Liver (tissue), 8 donors: ENCODE measurements at regions not wholly inside any gene's neighbourhood (a gene's known extent, or its start where the extent isn't known, plus 50 kb on each side); places are given as distances from the start of the nearest gene placed in this dataset.

ENCODE experiments used
- DNase-seq: peaks from one replicate; pipeline ENCODE4 v3.0.0-alpha.2; 2017; ENCODE audit warnings: low spot score
- H3K27ac ChIP-seq, 2 donors: one replicate each; pipeline ENCODE4 v1.7.0; 2013; ENCODE audit warnings: inconsistent platforms in 2 of 2, low read length in 2 of 2, control low read depth in 1 of 2, low read depth in 1 of 2, mild to moderate bottlenecking in 1 of 2
- H3K27me3 ChIP-seq, 4 donors: one replicate each; pipeline versions ENCODE4 v1.6.1 to v1.7.0; 2013; ENCODE audit warnings: low read length in 3 of 4, inconsistent platforms in 1 of 4, mild to moderate bottlenecking in 1 of 4, moderate library complexity in 1 of 4; ENCODE audit not compliant: control insufficient read depth in 4 of 4, insufficient read depth in 4 of 4
- H3K36me3 ChIP-seq, 4 donors: one replicate each; pipeline versions ENCODE4 v1.6.1 to v1.7.0; 2013; ENCODE audit warnings: low read length in 3 of 4, mild to moderate bottlenecking in 3 of 4, low read depth in 1 of 4, moderate library complexity in 1 of 4; ENCODE audit not compliant: control insufficient read depth in 4 of 4, insufficient read depth in 3 of 4
- H3K4me1 ChIP-seq, 4 donors: one replicate each; pipeline versions ENCODE4 v1.6.1 to v1.7.0; 2013; ENCODE audit warnings: low read length in 3 of 4, mild to moderate bottlenecking in 3 of 4, moderate library complexity in 1 of 4; ENCODE audit not compliant: control insufficient read depth in 4 of 4, insufficient read depth in 4 of 4
- H3K4me3 ChIP-seq, 3 donors: one replicate each; pipeline versions ENCODE4 v1.6.1 to v1.7.0; 2013; ENCODE audit warnings: low read length in 3 of 3, control low read depth in 1 of 3, low read depth in 1 of 3, mild to moderate bottlenecking in 1 of 3
- H3K9ac ChIP-seq, 2 donors: one replicate each; pipeline ENCODE4 v1.7.0; 2013; ENCODE audit warnings: low read length in 2 of 2, mild to moderate bottlenecking in 2 of 2, moderate library complexity in 2 of 2, control low read depth in 1 of 2, low read depth in 1 of 2
- H3K9me3 ChIP-seq, 4 donors: one replicate each; pipeline versions ENCODE4 v1.6.1 to v1.7.0; 2013; ENCODE audit warnings: low read length in 3 of 4; ENCODE audit not compliant: control insufficient read depth in 4 of 4
- ATF3 ChIP-seq: IDR thresholded peaks from 2 replicates; pipeline ENCODE4 v1.6.1; 2016; ENCODE audit warnings: antibody characterized with exemption
- CTCF ChIP-seq: fragments of 150-350 bp; IDR thresholded peaks from 2 replicates; pipeline ENCODE4 v1.5.1; 2017; ENCODE audit warnings: improper control_type of control experiment, low read depth, low read length; ENCODE audit not compliant: missing input control
- EGR1 ChIP-seq, 2 donors: IDR thresholded peaks; 2 replicates each; pipeline ENCODE4 v1.6.1; 2016 to 2018; ENCODE audit warnings: antibody characterized with exemption in 2 of 2, low read depth in 2 of 2
- FOXA1 ChIP-seq: IDR thresholded peaks from 2 replicates; pipeline ENCODE4 v1.6.1; 2016; ENCODE audit warnings: antibody characterized with exemption
- FOXA2 ChIP-seq: IDR thresholded peaks from 2 replicates; pipeline ENCODE4 v1.6.1; 2016; ENCODE audit warnings: antibody characterized with exemption
- GABPA ChIP-seq, 2 donors: IDR thresholded peaks in 1 of 2; conservative IDR thresholded peaks in 1 of 2; 2 replicates each; pipeline ENCODE4 v1.6.1; 2016; ENCODE audit warnings: antibody characterized with exemption in 2 of 2, mild to moderate bottlenecking in 1 of 2, moderate library complexity in 1 of 2
- HNF4A ChIP-seq, 2 donors: conservative IDR thresholded peaks; 2 replicates each; pipeline ENCODE4 v1.6.1; 2016; ENCODE audit warnings: antibody characterized with exemption in 2 of 2, mild to moderate bottlenecking in 2 of 2
- HNF4G ChIP-seq: IDR thresholded peaks from 2 replicates; pipeline ENCODE4 v1.6.1; 2016; ENCODE audit warnings: antibody characterized with exemption
- JUND ChIP-seq, 2 donors: IDR thresholded peaks; 2 replicates each; pipeline ENCODE4 v1.6.1; 2016; ENCODE audit warnings: antibody characterized with exemption in 2 of 2
- MAX ChIP-seq: IDR thresholded peaks from 2 replicates; pipeline ENCODE4 v1.6.1; 2016; ENCODE audit warnings: antibody characterized with exemption
- NR2F2 ChIP-seq: IDR thresholded peaks from 2 replicates; pipeline ENCODE4 v1.6.1; 2016; ENCODE audit warnings: antibody characterized with exemption
- RAD21 ChIP-seq, 2 donors: IDR thresholded peaks; 2 replicates each; pipeline ENCODE4 v1.6.1; 2016; ENCODE audit warnings: antibody characterized with exemption in 2 of 2, mild to moderate bottlenecking in 2 of 2
- REST ChIP-seq: IDR thresholded peaks from 2 replicates; pipeline ENCODE4 v1.6.1; 2016; ENCODE audit warnings: antibody characterized with exemption, mild to moderate bottlenecking
- RXRA ChIP-seq, 2 donors: IDR thresholded peaks; 2 replicates each; pipeline ENCODE4 v1.6.1; 2017 to 2018; ENCODE audit warnings: antibody characterized with exemption in 2 of 2, mild to moderate bottlenecking in 1 of 2
- SP1 ChIP-seq: IDR thresholded peaks from 2 replicates; pipeline ENCODE4 v1.6.1; 2018; ENCODE audit warnings: antibody characterized with exemption, mild to moderate bottlenecking
- TAF1 ChIP-seq: conservative IDR thresholded peaks from 2 replicates; pipeline ENCODE4 v1.6.1; 2016; ENCODE audit warnings: antibody characterized with exemption, mild to moderate bottlenecking
- YY1 ChIP-seq: IDR thresholded peaks from 2 replicates; pipeline ENCODE4 v1.6.1; 2016; ENCODE audit warnings: antibody characterized with exemption, mild to moderate bottlenecking
- ZBTB33 ChIP-seq: IDR thresholded peaks from 2 replicates; pipeline ENCODE4 v1.6.1; 2016; ENCODE audit warnings: antibody characterized with exemption
- WGBS: extraction: QIAGEN DNeasy Blood & Tissue Kit; methylation state at CpG from one replicate; pipeline ENCODE4 v1.1.7; 2013; 5-methylcytosine and 5-hydroxymethylcytosine counted together
- donor health status: healthy.
- donor health status: healthy.
- donor health status: healthy.
- donor health status: healthy.
- donor health status: healthy.

GRCh38 chr5:144815131-144815530, 644.5 kb downstream of the KCTD16 start:
- H3K4me1 ChIP-seq, result no peaks in the 10 kb centered on the region
- H3K36me3 ChIP-seq, result no peaks in the 10 kb centered on the region
- no peak overlapping the region for H3K27ac ChIP-seq
- DNase-seq, result no peak
- H3K4me3 ChIP-seq, result no peak overlapping the region
- H3K27me3 ChIP-seq, result no peaks in the 10 kb centered on the region
- 46% methylated on average over 2 of the region's 2 CpGs for whole genome bisulfite sequencing
- TF ChIP-seq ZBTB33 (no peak), FOXA1 (no peak), JUND (IDR thresholded peaks at IDR 0.05) (no peak), CTCF (no peak), RAD21 (IDR thresholded peaks at IDR 0.05) (no peak)
- H3K9me3 ChIP-seq, result no peaks in the 10 kb centered on the region
- H3K9ac ChIP-seq, result no peak overlapping the region

GRCh38 chr5:144812763-144813162, 642.1 kb downstream of the KCTD16 start:
- WGBS, result 61% methylated on average over 2 of the region's 2 CpGs
- Histone ChIP-seq H3K27ac (no peak overlapping the region), H3K4me1 (no peaks in the 10 kb centered on the region), H3K9me3 (no peaks in the 10 kb centered on the region), H3K36me3 (no peaks in the 10 kb centered on the region), H3K4me3 (no peak overlapping the region), H3K9ac (no peak overlapping the region), H3K27me3 (no peaks in the 10 kb centered on the region)
- no peak for TF ChIP-seq FOXA1
- TF ChIP-seq TAF1, result no peak
- DNase-seq, result no peak

- Histone ChIP-seq H3K36me3 (no peaks in the 10 kb centered on the region), H3K4me3 (no peak overlapping the region), H3K9me3 (no peaks in the 10 kb centered on the region), H3K27ac (no peak overlapping the region), H3K9ac (no peak overlapping the region), H3K27me3 (peaks cover 0 to 6% (median 0%) of the 10 kb centered on the region in 4 donors), H3K4me1 (no peaks in the 10 kb centered on the region)
- DNase-seq, result no peak
- TF ChIP-seq NR2F2 (no peak), FOXA2 (no peak), REST (no peak), MAX (no peak), HNF4A (conservative IDR thresholded peaks at IDR 0.05) (no peak), JUND (IDR thresholded peaks at IDR 0.05) (no peak), SP1 (no peak), EGR1 (IDR thresholded peaks at IDR 0.05; ENCODE audit: low read depth in 2 of 2) (no peak), HNF4G (no peak), YY1 (no peak), GABPA (IDR thresholded peaks at IDR 0.05 in 1 of 2, conservative IDR thresholded peaks at IDR 0.05 in 1 of 2) (no peak), RAD21 (IDR thresholded peaks at IDR 0.05) (no peak), ATF3 (no peak), CTCF (no peak), TAF1 (no peak), RXRA (IDR thresholded peaks at IDR 0.05) (no peak), FOXA1 (no peak)
Observed at GRCh38 chr5:144800169-144800568, 629.5 kb downstream of the KCTD16 start.
